Left renal cortex interstitium (tissue), 4 donors: ENCODE measurements at regions not wholly inside any gene's neighbourhood (a gene's known extent, or its start where the extent isn't known, plus 50 kb on each side); places are given as distances from the start of the nearest gene placed in this dataset.

Experiments used
- DNase-seq, 4 donors: peaks; one replicate each; pipeline ENCODE4 v3.0.0-alpha.2; 2013; ENCODE audit warnings: low read depth in 4 of 4, low spot score in 2 of 4, missing footprints in 1 of 4

DNA sequence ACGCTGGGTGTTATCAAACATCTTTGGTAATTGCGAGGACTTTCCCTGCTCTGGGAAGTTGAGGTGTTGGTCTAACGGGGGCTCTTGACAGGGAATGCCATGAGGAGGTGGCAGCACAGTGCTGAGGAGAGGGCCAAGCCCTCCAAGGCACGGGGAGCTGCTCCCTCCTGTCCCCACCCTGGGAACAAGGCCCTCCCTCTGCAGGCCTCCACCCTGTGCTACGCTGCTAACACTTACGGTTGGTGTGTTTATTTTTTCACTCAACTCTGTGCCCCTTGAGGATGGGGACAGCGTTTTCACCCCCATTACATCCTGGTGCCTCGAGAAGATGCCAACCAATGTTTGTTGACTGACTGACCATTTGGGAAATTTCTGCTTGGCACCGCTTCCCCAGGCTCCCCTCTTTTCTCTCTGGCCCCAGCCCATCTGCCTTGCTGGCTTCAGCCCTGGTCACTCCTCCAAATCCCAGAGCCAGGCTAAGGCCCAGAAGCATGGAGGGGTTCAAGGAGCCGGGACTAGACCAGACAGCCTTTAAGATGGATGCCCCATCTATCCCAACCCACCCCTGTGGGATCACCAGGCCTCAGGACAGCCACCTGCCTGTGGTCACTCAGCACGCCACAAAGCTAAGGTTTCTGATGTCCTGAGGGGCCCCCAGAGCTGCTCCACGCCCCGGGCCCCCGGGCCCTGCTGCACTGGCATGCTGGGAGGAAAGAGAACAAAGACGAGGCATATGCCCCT is 125.7 kb downstream of the BARX1 start:
- DNase-seq, result no peak

- no peak for DNase-seq
These were observed 126.6 kb downstream of the BARX1 start for GRCh38 chr9:93828331-93829097.

- peak in 3 of 4 donors; percentile 39 to 49 (median 45) for DNase-seq
These were observed 127.4 kb downstream of the BARX1 start for GRCh38 chr9:93827545-93828330.

- DNase-seq, result no peak
These were observed 128.1 kb downstream of the BARX1 start for GRCh38 chr9:93826905-93827544.

DNA sequence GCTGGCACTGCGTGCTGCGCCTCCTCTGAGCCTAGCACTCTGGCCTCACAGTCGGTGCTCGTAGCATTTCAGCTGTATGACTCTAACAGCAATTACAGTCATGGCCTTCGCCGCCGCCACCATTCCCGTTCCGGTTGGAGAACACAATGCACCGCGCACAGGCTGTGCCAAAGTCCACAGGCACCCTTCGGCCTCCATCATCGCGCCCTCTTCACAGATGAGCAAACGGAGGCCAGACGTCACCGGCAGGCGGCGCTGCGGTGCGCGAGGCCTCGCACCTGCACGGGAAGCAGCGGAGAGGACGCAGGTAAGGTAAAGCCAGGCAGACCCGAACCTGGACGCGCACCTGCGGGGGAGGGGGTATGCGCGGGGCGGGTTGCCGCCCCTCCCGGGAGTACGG is 128.9 kb downstream of the BARX1 start:
- DNase-seq, result no peak

DNA sequence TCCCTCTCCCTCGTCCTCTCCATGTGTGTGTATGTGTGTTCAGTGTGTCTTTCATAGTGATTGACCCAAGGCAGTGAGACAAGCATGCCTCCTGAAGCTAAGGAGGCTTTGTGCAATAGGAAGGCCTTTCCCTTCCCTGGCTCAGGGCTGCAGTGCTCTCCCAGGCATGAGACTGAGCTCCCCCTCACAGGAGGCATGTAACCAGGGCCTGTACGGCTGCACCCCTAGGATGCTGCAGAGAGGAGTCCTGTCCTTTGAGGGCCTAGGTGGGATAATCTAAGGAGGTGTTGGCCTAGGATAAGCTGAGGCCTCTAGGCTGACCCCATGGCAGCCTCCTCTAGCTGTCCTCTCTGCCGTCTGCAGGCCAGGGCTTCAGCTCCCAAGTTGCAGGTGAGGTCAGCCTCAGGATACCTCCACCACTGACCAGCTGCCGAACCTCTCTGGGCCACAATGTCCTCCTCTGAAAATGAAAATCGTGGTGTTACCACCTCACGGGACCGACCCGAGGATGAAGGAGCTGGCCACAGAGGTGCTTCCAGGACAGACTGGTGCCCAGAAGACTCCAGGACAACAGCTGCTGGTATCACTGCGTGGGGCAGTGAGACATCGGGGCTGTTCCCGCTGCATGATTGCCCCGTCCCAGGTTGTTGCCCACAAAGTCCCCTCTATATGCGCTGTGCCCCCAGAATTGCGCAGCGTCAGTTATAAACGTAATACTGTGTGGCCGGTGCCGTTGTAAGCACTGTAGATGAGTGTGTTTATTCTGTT is 129.6 kb downstream of the BARX1 start:
- no peak for DNase-seq

- DNase-seq, result no peak
These were observed 130.5 kb downstream of the BARX1 start for GRCh38 chr9:93824386-93825294.

DNA sequence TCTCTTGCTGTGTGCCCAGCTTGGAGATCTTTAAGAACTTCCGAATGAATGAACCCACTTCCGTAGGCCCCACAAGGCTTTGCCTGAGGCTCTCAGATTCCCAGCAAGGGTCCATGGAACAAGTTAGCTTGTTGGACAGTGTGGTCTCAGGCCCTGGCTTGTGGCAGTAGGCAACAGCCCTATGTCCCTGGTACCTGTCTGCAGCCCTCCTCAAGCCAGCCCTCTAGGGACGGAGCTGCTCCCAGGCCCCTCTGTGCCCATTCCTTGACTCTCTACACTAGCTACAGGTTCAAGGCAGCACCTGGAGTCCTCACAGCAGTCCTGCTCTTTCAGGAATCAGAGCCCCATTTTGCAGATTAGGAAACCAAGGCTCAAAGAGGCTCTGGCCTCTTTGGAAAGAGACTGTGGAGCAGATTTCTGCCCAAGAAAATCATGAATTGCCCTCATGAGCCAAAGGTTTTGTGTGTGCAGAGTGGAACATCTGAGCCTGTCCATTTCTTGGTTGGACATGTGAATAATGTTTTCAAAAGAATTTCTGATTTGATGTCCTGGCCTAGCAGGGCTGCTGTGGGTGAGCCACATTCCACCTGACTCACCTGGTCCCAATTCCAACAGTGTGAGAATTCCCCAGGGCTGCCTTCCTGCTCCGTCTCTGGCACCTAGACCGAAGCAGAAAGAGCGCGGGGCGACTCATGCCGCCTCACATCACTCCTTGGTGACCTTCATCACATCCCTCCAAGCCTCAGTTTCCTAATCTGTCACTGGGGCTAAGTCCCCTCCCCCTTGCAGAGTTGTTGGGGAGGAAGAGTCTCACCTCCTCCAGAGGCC is 131.7 kb downstream of the BARX1 start:
- no peak for DNase-seq

DNA sequence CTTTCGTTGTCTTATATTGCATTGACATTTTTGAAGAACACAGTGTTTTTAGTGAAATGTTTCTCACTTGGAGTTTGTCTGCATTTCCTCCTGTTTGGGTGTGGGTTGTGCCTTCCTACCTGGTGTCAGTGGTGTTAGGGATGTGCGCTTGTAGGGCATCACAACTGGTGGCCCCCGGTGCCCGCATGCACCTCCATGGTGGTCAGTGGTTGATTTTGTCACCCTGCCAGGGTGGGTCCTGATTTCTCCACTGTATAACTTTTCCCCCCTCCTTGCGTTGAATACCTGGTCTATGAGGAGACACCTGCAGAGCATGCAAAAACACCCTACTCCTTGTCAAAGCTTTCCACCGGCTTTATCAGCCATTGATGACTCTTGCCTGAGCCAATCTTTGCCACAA is 132.9 kb downstream of the BARX1 start:
- no peak for DNase-seq

DNA sequence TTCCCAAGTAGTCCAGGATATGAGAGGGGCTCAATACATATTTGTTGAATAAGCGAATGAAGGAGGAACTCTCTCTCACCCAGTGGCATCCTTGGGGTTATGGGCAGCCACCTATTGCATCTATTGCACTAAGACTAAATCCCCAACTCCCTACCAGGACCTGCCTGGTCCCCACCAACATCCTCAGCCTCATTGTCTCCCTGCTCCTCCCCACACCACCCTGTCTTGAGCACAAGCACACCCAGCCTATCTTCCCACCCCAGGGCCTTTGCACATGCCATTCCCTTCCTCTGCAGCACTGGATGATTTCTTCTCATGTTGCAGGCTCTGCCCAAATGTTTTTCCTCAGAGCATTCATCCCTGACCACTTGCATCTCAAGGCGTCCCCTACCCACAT is 133.8 kb downstream of the BARX1 start:
- DNase-seq, result no peak

DNA sequence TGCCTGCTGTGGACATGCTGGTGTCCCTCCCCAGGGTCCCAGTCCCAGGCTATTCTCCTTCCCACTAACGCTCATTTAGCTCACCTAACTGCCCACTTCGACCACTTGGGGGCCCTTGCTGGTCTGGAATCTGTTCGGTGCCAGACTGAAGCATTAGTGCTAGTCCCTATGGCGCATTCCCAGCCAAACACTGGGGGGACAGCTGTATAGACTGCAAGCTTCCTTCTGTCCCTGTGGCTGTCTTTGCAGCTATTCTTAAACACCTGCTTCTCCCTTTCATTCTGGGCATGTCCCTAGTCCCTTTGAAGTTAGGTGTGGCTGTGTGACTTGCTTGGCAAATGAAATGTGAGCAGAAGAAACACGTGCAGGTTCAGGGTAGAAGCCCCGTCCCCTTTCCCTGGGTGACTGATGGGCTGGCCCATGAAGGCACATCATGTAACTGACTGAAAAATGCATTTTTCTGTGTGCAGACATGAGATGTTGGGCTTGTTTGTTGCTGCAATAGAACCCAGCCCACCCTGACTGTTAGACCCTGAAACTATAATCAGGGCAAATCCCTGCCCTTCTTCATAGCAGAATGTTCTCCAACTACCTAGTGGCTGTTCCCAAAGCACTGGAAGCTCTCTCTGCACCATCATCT is 134.4 kb downstream of the BARX1 start:
- DNase-seq, result no peak

- DNase-seq, result no peak
These were observed 135.2 kb downstream of the BARX1 start for GRCh38 chr9:93819905-93820304.

DNA sequence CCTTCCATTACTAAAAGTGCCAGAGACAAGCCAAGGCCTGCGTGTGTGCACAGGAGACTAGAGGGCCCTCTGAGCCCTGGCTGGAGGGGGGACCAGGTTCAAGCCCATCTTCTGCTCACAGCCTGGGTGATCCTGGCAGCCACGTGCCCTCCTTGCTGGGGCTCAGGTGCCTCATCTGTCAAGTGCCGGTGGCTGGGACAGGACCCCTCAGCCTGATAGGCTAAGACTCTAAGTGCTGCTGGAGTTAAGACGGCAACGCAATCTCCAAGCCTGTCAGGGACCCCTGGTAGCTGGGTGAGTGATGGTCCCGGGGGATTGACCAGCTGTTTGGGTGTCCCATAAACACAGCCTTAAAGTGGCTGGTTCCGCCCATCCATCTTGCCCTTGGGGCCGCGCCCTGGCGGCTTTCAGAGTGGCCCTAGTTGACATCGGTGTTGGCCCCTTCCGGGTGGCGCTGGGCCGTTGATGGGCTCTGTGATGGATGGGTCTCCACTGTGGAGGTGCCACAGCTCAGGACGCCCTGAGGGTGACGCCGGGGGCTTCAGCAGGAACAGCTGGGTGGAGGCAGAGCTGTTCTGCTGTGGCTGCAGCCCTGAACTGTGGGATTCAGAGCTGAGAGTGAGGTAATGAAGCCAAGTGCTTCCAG is 136.2 kb downstream of the BARX1 start:
- no peak for DNase-seq

GRCh38 chr9:93818237-93818636 is 136.9 kb downstream of the BARX1 start:
- no peak for DNase-seq

DNA sequence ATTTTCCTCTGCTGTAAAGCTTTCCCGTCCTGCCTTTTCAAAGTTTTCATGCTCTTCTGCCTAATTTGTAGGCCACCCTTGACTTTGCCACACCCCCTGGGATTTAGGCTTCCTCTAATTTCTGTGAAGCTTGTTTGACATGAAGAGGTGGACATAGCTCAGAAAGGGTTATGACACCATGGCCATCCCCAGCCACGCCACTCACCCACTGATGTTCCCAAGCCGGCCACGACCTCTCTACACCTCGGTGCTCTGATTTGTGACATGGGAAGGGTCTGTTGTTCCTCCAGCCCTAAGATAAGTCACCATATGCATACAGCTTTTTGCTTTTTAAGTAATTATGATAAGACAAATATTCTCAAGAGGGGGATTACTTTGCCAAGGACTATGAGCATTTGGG is 139.5 kb downstream of the BARX1 start:
- no peak for DNase-seq

DNA sequence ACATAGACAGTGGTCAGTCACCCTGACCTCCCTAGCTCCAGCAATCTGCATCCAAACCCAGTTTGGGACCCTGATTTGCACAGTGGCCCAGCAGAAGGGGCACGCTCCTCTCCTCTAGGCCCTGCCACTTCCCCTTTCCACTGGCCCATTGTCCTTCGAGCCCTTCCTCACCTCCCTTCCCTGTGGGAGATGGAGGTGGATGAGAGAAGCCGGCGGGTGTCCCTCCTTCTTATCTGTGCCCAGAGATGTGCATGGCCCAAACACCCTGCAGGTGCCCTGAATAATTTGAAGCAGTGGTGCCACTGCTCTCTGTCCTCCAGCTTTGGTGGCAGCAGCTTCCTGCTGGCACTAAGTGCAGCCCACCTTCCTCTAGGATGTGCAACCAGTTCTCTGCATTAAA is 140.0 kb downstream of the BARX1 start:
- DNase-seq, result no peak
